HepG2 (cell line): ENCODE measurements at regions not wholly inside any gene's neighbourhood (a gene's known extent, or its start where the extent isn't known, plus 50 kb on each side); places are given as distances from the start of the nearest gene placed in this dataset.

Experiments
- ATAC-seq: fragments of 200-7000 bp; cut with Tn5 transposase; 3 replicates; pipeline ENCODE4 v1.9.1; 2020; ENCODE audit warnings: mild to moderate bottlenecking, moderate library complexity
- BruUV-seq: library from RNA; stranded (reverse); fragments of 400-500 nt; replicated peaks from 2 replicates; lab custom pipeline; 2021; lab: Mats Ljungman, UMichigan
- CTCF ChIA-PET: fragments of 300-600 bp; formaldehyde crosslinking; extraction: SDS; loops from one replicate; lab custom pipeline; 2021; ENCODE audit warnings: low total read pairs, inconsistent platforms, low intra/inter-chr PET ratio; lab: Yijun Ruan, JAX
- POLR2A ChIA-PET: fragments of 350-600 bp; sonication (Branson Sonifier 250); formaldehyde crosslinking; loops from one replicate; lab custom pipeline; 2020; ENCODE audit warnings: antibody characterized with exemption, inconsistent platforms; lab: Yijun Ruan, JAX
- DNase-seq: peaks from one replicate; pipeline ENCODE4 v3.0.0-alpha.2; 2015; ENCODE audit warnings: low spot score
- FAIRE-seq: peaks from 3 replicates; lab custom pipeline; 2011; peaks lifted over from hg19 to GRCh38; lab: Jason Lieb, UNC
- H2AFZ ChIP-seq: one replicate; pipeline ENCODE4 v1.6.1; 2011; ENCODE audit warnings: low read length, inconsistent platforms
- H3K27ac ChIP-seq: fragments of 300-600 bp; 3 replicates; pipeline ENCODE4 v1.8.0; 2011; ENCODE audit warnings: mixed run types, mild to moderate bottlenecking, mixed read lengths, low read length, inconsistent platforms; ENCODE audit not compliant: insufficient read depth; ENCODE audit errors: extremely low read length
- H3K27me3 ChIP-seq, 2 experiments: fragments of 200-600 bp in 1 of 2; 2 replicates in 1 of 2; 3 replicates in 1 of 2; pipeline versions ENCODE4 v1.6.0 to v1.8.0; 2011; ENCODE audit warnings: low read length in 2 of 2, mild to moderate bottlenecking in 2 of 2, moderate library complexity in 2 of 2, inconsistent platforms in 1 of 2; ENCODE audit not compliant: insufficient read depth in 2 of 2, control insufficient read depth in 1 of 2
- H3K36me3 ChIP-seq, 2 experiments: fragments of 200-600 bp in 1 of 2; replicated peaks in 1 of 2; 2 replicates in 1 of 2; 3 replicates in 1 of 2; pipeline versions ENCODE4 v1.5.1 to v1.8.0; 2011; ENCODE audit warnings: low read length in 2 of 2, inconsistent platforms in 1 of 2; ENCODE audit not compliant: insufficient read depth in 2 of 2, control insufficient read depth in 1 of 2
- H3K4me1 ChIP-seq: 2 replicates; pipeline ENCODE4 v1.5.1; 2012; ENCODE audit warnings: low read length, inconsistent platforms; ENCODE audit not compliant: insufficient read depth
- H3K4me2 ChIP-seq: 2 replicates; pipeline ENCODE4 v1.6.0; 2011; ENCODE audit warnings: low read depth, low read length, inconsistent platforms
- H3K4me3 ChIP-seq, 3 experiments: fragments of 200-600 bp in 1 of 3; sonication (generic), shearing (Covaris generic) in 1 of 3; replicated peaks in 1 of 3; 2 replicates each; pipeline ENCODE4 v1.5.1; 2011 to 2016; ENCODE audit warnings: low read length in 3 of 3, inconsistent platforms in 2 of 3, low read depth in 2 of 3, mild to moderate bottlenecking in 2 of 3, control low read depth in 1 of 3, mixed read lengths in 1 of 3; ENCODE audit not compliant: insufficient read depth in 1 of 3
- H3K79me2 ChIP-seq: one replicate; pipeline ENCODE4 v1.6.1; 2011; ENCODE audit warnings: low read length, inconsistent platforms; ENCODE audit not compliant: insufficient read depth
- H3K9ac ChIP-seq: 2 replicates; pipeline ENCODE4 v1.6.0; 2011; ENCODE audit warnings: mild to moderate bottlenecking, low read depth, low read length, inconsistent platforms; ENCODE audit not compliant: insufficient read depth
- H3K9me3 ChIP-seq: 2 replicates; pipeline ENCODE4 v1.5.1; 2012; ENCODE audit warnings: mild to moderate bottlenecking, low read length
- H4K20me1 ChIP-seq: 2 replicates; pipeline ENCODE4 v1.6.0; 2011; ENCODE audit warnings: inconsistent platforms, mild to moderate bottlenecking, low read length, moderate library complexity; ENCODE audit not compliant: insufficient read depth
- FUBP1 ChIP-seq: sonication (generic); formaldehyde crosslinking; IDR thresholded peaks from 2 replicates; pipeline ENCODE4 v1.5.1; 2020; ENCODE audit warnings: missing genetic modification reagents, mild to moderate bottlenecking, borderline replicate concordance
- RERE ChIP-seq: IDR thresholded peaks from 2 replicates; pipeline ENCODE4 v1.6.1; 2016; ENCODE audit warnings: low read depth, missing genetic modification reagents, missing compliant biosample characterization
- ZBTB21 ChIP-seq: sonication (generic); formaldehyde crosslinking; IDR thresholded peaks from 2 replicates; pipeline ENCODE4 v1.4.0; 2020; ENCODE audit warnings: missing genetic modification reagents
- ZNF318 ChIP-seq: sonication (generic); formaldehyde crosslinking; IDR thresholded peaks from 2 replicates; pipeline ENCODE4 v1.4.0; 2020; ENCODE audit warnings: mild to moderate bottlenecking, missing genetic modification reagents
- ZNF550 ChIP-seq: sonication (generic); formaldehyde crosslinking; IDR thresholded peaks from 2 replicates; pipeline ENCODE4 v1.4.0; 2020; ENCODE audit warnings: mild to moderate bottlenecking, missing genetic modification reagents, borderline replicate concordance
- ZNF619 ChIP-seq: sonication (generic); formaldehyde crosslinking; IDR thresholded peaks from 2 replicates; pipeline ENCODE4 v1.4.0; 2020; ENCODE audit warnings: mild to moderate bottlenecking, missing genetic modification reagents
- ZNF773 ChIP-seq: sonication (generic); formaldehyde crosslinking; IDR thresholded peaks from 2 replicates; pipeline ENCODE4 v1.4.0; 2020; ENCODE audit warnings: missing genetic modification reagents, borderline replicate concordance
- WGBS: methylation state at CpG from one replicate; pipeline ENCODE4 v1.1.6; 2017; ENCODE audit warnings: low lambda C conversion rate; 5-methylcytosine and 5-hydroxymethylcytosine counted together
- in situ Hi-C: cut with HindIII; loops from 2 replicates; pipeline ENCODE4 v1.10.0; 2017; ENCODE audit warnings: low pct_unique_long_range_greater_than_20kb; ENCODE audit not compliant: extremely low pct_ligation_motif_present
- intact Hi-C: fragments of 100-400 bp; cut with micrococcal nuclease; formaldehyde crosslinking; loops from one replicate; pipeline ENCODE4 v1.10.0; 2022; ENCODE audit not compliant: unreplicated experiment

- TF ChIP-seq RERE (CRISPR knock-in tag) = no peak
- no peak for TF ChIP-seq FUBP1
- TF ChIP-seq ZNF550 (CRISPR knock-in tag) = no peak
These were observed 174.9 kb downstream of the NAA11 start (continued) for GRCh38 chr4:79150820-79151416.

- no peaks in the 10 kb centered on the region for H3K9me3 ChIP-seq
- H3K36me3 ChIP-seq = no peaks in the 10 kb centered on the region
- intact Hi-C loops = no loop called here
- ATAC-seq = no peak
- H3K27ac ChIP-seq = no peak overlapping the region
- H3K27me3 ChIP-seq = no peaks in the 10 kb centered on the region
- no peak overlapping the region for H3K9ac ChIP-seq
- ChIA-PET POLR2A (no interaction called here), CTCF (no interaction called here)
- in situ Hi-C loops = no loop called here
- no peaks in the 10 kb centered on the region for H4K20me1 ChIP-seq
- H2AFZ ChIP-seq = no peak overlapping the region
- no peak for FAIRE-seq
- no peaks in the 10 kb centered on the region for H3K79me2 ChIP-seq
- no TSS peak for BruUV-seq
- no peaks in the 10 kb centered on the region for H3K4me1 ChIP-seq
- 3% methylated on average over 2 of the region's 2 CpGs for WGBS
- H3K4me2 ChIP-seq = no peak overlapping the region
- no peak overlapping the region for H3K4me3 ChIP-seq
- DNase-seq = no peak
- TF ChIP-seq ZNF619 (no peak), ZNF773 (CRISPR knock-in tag) (no peak), ZBTB21 (CRISPR knock-in tag) (no peak), ZNF318 (CRISPR knock-in tag) (no peak)
These were observed 177.5 kb downstream of the NAA11 start for GRCh38 chr4:79148369-79148768.
